ENCODE measurements at regions not wholly inside any gene's neighbourhood (a gene's known extent, or its start where the extent isn't known, plus 50 kb on each side); places are given as distances from the start of the nearest gene placed in this dataset.

DNA sequence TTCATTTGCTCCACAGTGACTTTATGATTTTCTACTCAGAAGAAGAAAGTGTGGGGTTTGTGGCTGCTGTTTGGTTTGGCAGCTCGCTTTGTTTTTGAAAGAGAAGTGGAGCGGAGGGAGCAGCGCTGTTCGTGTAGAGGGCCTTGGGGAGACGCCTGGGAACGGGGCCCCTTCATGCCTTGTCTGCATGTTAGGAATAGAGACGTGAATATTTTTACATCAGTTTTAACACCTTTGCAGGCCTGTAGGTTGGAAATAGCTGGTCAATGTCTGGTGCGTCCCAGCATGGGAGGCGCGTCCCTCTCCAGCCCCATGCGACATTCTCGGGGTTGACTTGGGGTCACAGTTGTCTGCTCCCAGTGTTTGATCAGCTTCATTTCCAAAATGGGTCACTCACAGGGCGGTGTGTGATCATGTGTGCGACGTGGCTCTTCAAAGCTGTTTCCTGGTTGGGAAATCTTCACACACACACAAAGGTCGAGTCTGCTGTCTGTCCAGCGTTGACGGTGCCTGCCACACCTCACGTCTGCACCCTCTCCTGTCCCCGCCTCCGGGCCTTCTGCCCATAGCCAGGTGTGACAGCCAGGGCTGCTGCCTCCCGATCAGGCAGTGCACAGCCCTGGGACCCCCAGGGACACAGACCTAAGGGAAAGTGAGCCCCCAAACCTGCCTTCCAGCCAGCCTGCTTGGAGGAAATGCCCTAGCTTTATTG is 149.2 kb downstream of the PSMG1 start:
- Mint-ChIP-seq H3K27ac (ENCODE audit: low read depth, unreplicated experiment) (no peak overlapping the region), H3K9me3 (ENCODE audit: unreplicated experiment) (no peaks in the 10 kb centered on the region), H3K4me1 (ENCODE audit: insufficient read depth, unreplicated experiment) (peaks cover 5% of the 10 kb centered on the region), H3K36me3 (ENCODE audit: insufficient read depth, unreplicated experiment) (no peaks in the 10 kb centered on the region), H3K4me3 (ENCODE audit: unreplicated experiment) (no peak overlapping the region), H3K27me3 (ENCODE audit: insufficient read depth, unreplicated experiment) (no peaks in the 10 kb centered on the region)
- no TSS peak for BruUV-seq (replicated peaks)
- intact Hi-C loops (cut with micrococcal nuclease): no loop called here
- TF ChIP-seq, protein P1, sequence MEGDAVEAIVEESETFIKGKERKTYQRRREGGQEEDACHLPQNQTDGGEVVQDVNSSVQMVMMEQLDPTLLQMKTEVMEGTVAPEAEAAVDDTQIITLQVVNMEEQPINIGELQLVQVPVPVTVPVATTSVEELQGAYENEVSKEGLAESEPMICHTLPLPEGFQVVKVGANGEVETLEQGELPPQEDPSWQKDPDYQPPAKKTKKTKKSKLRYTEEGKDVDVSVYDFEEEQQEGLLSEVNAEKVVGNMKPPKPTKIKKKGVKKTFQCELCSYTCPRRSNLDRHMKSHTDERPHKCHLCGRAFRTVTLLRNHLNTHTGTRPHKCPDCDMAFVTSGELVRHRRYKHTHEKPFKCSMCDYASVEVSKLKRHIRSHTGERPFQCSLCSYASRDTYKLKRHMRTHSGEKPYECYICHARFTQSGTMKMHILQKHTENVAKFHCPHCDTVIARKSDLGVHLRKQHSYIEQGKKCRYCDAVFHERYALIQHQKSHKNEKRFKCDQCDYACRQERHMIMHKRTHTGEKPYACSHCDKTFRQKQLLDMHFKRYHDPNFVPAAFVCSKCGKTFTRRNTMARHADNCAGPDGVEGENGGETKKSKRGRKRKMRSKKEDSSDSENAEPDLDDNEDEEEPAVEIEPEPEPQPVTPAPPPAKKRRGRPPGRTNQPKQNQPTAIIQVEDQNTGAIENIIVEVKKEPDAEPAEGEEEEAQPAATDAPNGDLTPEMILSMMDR (IDR thresholded peaks at IDR 0.05; ENCODE audit: unreplicated experiment): no peak
- CTCF ChIA-PET: interaction anchor here (0.6 kb wide), 3 partner anchors 15 to 1467 kb away, joined by 3 to 4 read pairs (median 3); no protein-coding TSS in a partner anchor
- no peak for DNase-seq (ENCODE audit: unreplicated experiment)
- POLR2A ChIA-PET: interaction anchor here (0.6 to 1.4 kb wide), 5 partner anchors 11 to 214 kb away, joined by 3 to 4 read pairs (median 3); no protein-coding TSS in a partner anchor

DNA sequence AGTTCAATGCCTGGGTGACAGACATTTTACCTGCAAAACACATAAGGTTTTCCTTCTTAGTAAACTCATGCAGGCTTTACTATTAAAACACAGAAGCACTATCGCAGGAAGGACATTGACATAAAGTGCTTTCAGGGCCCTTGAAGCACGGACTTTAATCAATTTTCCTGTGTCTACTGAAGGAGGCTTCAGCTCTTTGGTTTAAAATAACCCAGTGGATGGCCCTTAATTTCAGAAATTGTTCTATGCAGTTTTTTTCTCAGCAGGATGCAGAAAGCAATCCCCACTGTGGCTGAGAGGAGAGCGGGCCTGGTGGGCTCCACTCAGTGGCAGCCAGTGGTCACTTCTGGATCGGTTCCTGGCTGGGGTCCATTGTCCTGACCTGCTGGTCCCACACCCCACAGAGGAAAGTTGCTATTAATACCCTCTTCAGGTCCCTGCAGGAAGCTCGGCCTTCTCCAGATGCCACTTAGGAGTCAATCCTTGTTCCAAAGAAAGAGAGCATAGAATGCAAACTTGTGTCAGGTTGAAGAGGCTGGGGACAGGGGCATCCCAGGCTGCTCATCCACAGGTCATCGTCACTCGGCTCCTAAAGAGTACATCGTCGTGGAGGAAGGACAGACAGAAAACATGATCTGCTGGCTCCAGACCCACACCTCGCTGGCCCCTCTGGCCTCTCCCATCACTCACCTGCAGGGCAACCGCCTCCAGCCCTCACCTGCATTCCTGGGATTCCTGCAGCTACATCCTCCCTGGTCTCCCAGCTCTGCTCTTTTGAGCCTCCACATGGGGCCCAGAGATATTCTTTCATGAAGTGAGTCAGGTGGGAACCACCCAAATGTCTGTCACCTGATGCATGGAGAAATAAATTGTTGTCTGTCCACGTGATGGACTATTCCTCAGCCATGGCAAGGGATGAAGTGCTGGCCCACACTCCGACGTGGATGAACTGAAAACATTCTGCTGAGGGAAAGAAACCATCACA is 153.1 kb downstream of the PSMG1 start:
- Mint-ChIP-seq H3K4me3 (ENCODE audit: unreplicated experiment) (no peak overlapping the region), H3K27me3 (ENCODE audit: insufficient read depth, unreplicated experiment) (no peaks in the 10 kb centered on the region), H3K9me3 (ENCODE audit: unreplicated experiment) (no peaks in the 10 kb centered on the region), H3K27ac (ENCODE audit: low read depth, unreplicated experiment) (no peak overlapping the region), H3K36me3 (ENCODE audit: insufficient read depth, unreplicated experiment) (no peaks in the 10 kb centered on the region), H3K4me1 (ENCODE audit: insufficient read depth, unreplicated experiment) (peaks cover 5% of the 10 kb centered on the region)
- ChIA-PET POLR2A (interaction anchor here (0.7 to 1.2 kb wide), 2 partner anchors 9 to 277 kb away, joined by 3 read pairs; no protein-coding TSS in a partner anchor), CTCF (interaction anchor here (0.8 kb wide), 1 partner anchor 15 kb away, joined by 3 read pairs; no protein-coding TSS in a partner anchor)
- intact Hi-C loops (cut with micrococcal nuclease): no loop called here
- DNase-seq (ENCODE audit: unreplicated experiment): no peak
- TF ChIP-seq, protein P1 (IDR thresholded peaks at IDR 0.05; ENCODE audit: unreplicated experiment): no peak
- BruUV-seq (replicated peaks): no TSS peak

DNA sequence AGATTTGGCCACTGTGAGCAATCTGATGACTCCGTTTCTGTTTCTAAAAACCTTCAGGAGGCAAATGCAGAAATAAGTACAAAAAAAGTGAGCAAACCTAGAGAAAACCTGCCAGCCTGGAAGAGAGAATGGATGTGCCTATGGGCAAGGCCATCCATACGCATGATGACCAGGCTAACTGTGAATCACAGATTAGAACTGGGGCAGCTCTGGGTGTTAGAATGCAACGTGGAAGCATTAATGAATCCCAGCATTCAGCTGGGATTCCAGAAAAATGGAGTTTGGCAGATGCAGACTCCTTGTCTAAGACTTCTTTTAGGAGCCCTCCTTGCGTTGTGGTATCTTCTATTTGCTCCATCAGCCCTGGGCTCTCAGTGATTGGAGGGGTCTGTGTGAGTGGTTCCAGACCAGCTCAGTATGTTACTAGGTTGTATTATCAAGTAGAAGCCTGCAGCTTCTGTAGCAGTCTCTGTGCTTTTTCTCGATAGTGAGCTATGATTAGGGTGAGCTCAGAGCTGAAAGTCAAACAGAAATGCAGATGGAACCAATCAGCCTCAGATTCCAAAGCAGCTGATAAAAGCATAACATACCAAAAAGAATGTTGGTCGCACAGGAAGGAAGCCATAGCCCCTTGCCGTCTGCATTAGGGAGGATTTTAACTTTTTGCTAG is 154.0 kb downstream of the PSMG1 start:
- H3K27ac Mint-ChIP-seq (ENCODE audit: low read depth, unreplicated experiment): no peak overlapping the region
- POLR2A ChIA-PET: interaction anchor here (0.9 to 1.2 kb wide), 2 partner anchors 8 to 19 kb away, joined by 3 to 5 read pairs; no protein-coding TSS in a partner anchor

More for the DNA sequence above, 154.0 kb downstream of the PSMG1 start:
- no peak overlapping the region for H3K4me3 Mint-ChIP-seq (ENCODE audit: unreplicated experiment)
- H3K36me3 Mint-ChIP-seq (ENCODE audit: insufficient read depth, unreplicated experiment): no peaks in the 10 kb centered on the region
- H3K9me3 Mint-ChIP-seq (ENCODE audit: unreplicated experiment): peaks cover 2% of the 10 kb centered on the region
- no TSS peak for BruUV-seq (replicated peaks)
- intact Hi-C loops (cut with micrococcal nuclease): no loop called here
- CTCF ChIA-PET: no interaction called here
- no peak for DNase-seq (ENCODE audit: unreplicated experiment)
- TF ChIP-seq, protein P1 (IDR thresholded peaks at IDR 0.05; ENCODE audit: unreplicated experiment): no peak
- H3K27me3 Mint-ChIP-seq (ENCODE audit: insufficient read depth, unreplicated experiment): no peaks in the 10 kb centered on the region
- peaks cover 5% of the 10 kb centered on the region for H3K4me1 Mint-ChIP-seq (ENCODE audit: insufficient read depth, unreplicated experiment)
